H9 (cell line): ENCODE measurements at regions not wholly inside any gene's neighbourhood (a gene's known extent, or its start where the extent isn't known, plus 50 kb on each side); places are given as distances from the start of the nearest gene placed in this dataset.

Experiments used
- DNase-seq: peaks from one replicate; pipeline ENCODE4 v3.0.0-alpha.2; 2017
- H2AFZ ChIP-seq: one replicate; pipeline ENCODE4 v1.6.1; 2013; ENCODE audit warnings: mild to moderate bottlenecking, low read length, control low read depth, moderate library complexity
- H2AK5ac ChIP-seq: 2 replicates; pipeline ENCODE4 v1.6.1; 2013; ENCODE audit warnings: low read length, control low read depth, mixed read lengths; ENCODE audit not compliant: insufficient read length
- H2BK120ac ChIP-seq: one replicate; pipeline ENCODE4 v1.6.1; 2013; ENCODE audit warnings: low read depth, mild to moderate bottlenecking, low read length, control low read depth, inconsistent platforms; ENCODE audit not compliant: poor library complexity, severe bottlenecking
- H2BK12ac ChIP-seq: 2 replicates; pipeline ENCODE4 v1.6.1; 2013; ENCODE audit warnings: low read length, control low read depth, mixed read lengths, low read depth; ENCODE audit not compliant: insufficient read length
- H2BK15ac ChIP-seq: 2 replicates; pipeline ENCODE4 v1.6.1; 2013; ENCODE audit warnings: low read depth, low read length, control low read depth
- H2BK20ac ChIP-seq: one replicate; pipeline ENCODE4 v1.6.1; 2013; ENCODE audit warnings: low read depth, mild to moderate bottlenecking, low read length, control low read depth, inconsistent platforms; ENCODE audit not compliant: poor library complexity, severe bottlenecking
- H2BK5ac ChIP-seq: 2 replicates; pipeline ENCODE4 v1.6.1; 2013; ENCODE audit warnings: low read length, control low read depth, mixed read lengths; ENCODE audit not compliant: insufficient read length
- H3K14ac ChIP-seq: 2 replicates; pipeline ENCODE4 v1.6.1; 2013; ENCODE audit warnings: low read length, control low read depth; ENCODE audit not compliant: insufficient read depth
- H3K18ac ChIP-seq: 2 replicates; pipeline ENCODE4 v1.6.1; 2013; ENCODE audit warnings: low read depth, mild to moderate bottlenecking, mixed read lengths, low read length, control low read depth; ENCODE audit not compliant: insufficient read length
- H3K23ac ChIP-seq: 2 replicates; pipeline ENCODE4 v1.6.1; 2013; ENCODE audit warnings: low read length, control low read depth, mixed read lengths, low read depth; ENCODE audit not compliant: insufficient read length
- H3K23me2 ChIP-seq: 2 replicates; pipeline ENCODE4 v1.6.1; 2013; ENCODE audit warnings: low read depth, mild to moderate bottlenecking, mixed read lengths, low read length, control low read depth; ENCODE audit not compliant: insufficient read length, poor library complexity, severe bottlenecking
- H3K27ac ChIP-seq: 2 replicates; pipeline ENCODE4 v1.5.1; 2013; ENCODE audit warnings: low read length, control low read depth, mixed read lengths, low read depth; ENCODE audit not compliant: insufficient read length
- H3K27me3 ChIP-seq: 2 replicates; pipeline ENCODE4 v1.6.1; 2013; ENCODE audit warnings: low read length, control low read depth, inconsistent platforms; ENCODE audit not compliant: insufficient read depth
- H3K4ac ChIP-seq: 2 replicates; pipeline ENCODE4 v1.6.1; 2013; ENCODE audit warnings: low read depth, mild to moderate bottlenecking, control low read depth, inconsistent platforms, low read length, moderate library complexity
- H3K4me1 ChIP-seq: 2 replicates; pipeline ENCODE4 v1.6.1; 2013; ENCODE audit warnings: low read length, control low read depth, inconsistent platforms; ENCODE audit not compliant: insufficient read depth
- H3K4me2 ChIP-seq: 2 replicates; pipeline ENCODE4 v1.6.1; 2013; ENCODE audit warnings: low read length, control low read depth, mixed read lengths; ENCODE audit not compliant: insufficient read length, insufficient read depth
- H3K56ac ChIP-seq: 2 replicates; pipeline ENCODE4 v1.6.1; 2013; ENCODE audit warnings: low read depth, mild to moderate bottlenecking, mixed read lengths, low read length, control low read depth; ENCODE audit not compliant: insufficient read length
- H3K79me1 ChIP-seq: 2 replicates; pipeline ENCODE4 v1.6.1; 2013; ENCODE audit warnings: low read depth, mild to moderate bottlenecking, moderate library complexity, low read length, control low read depth, inconsistent platforms; ENCODE audit not compliant: insufficient read depth, poor library complexity, severe bottlenecking
- H3K79me2 ChIP-seq: 2 replicates; pipeline ENCODE4 v1.6.1; 2013; ENCODE audit warnings: low read length, control low read depth, inconsistent platforms; ENCODE audit not compliant: insufficient read depth
- H3K9ac ChIP-seq: 2 replicates; pipeline ENCODE4 v1.6.1; 2013; ENCODE audit warnings: low read length, control low read depth, mixed read lengths; ENCODE audit not compliant: insufficient read length; ENCODE audit errors: extremely low read depth
- H3K9me3 ChIP-seq: one replicate; pipeline ENCODE4 v1.6.1; 2013; ENCODE audit warnings: low read depth, low read length, inconsistent platforms; ENCODE audit not compliant: control insufficient read depth
- H3T11ph ChIP-seq: one replicate; pipeline ENCODE4 v1.6.1; 2013; ENCODE audit warnings: mild to moderate bottlenecking, low read length, control low read depth, inconsistent platforms
- H4K20me1 ChIP-seq: one replicate; pipeline ENCODE4 v1.6.1; 2013; ENCODE audit not compliant: control insufficient read depth, insufficient read length, insufficient read depth
- H4K5ac ChIP-seq: 2 replicates; pipeline ENCODE4 v1.6.1; 2013; ENCODE audit warnings: low read depth, mild to moderate bottlenecking, mixed read lengths, low read length, control low read depth; ENCODE audit not compliant: insufficient read length
- H4K8ac ChIP-seq: replicated peaks from 2 replicates; pipeline ENCODE4 v1.6.1; 2013; ENCODE audit warnings: low read length, control low read depth, mixed read lengths, low read depth; ENCODE audit not compliant: insufficient read length
- H4K91ac ChIP-seq: 2 replicates; pipeline ENCODE4 v1.6.1; 2013; ENCODE audit warnings: low read depth, mild to moderate bottlenecking, moderate library complexity, mixed read lengths, low read length, control low read depth; ENCODE audit not compliant: insufficient read length
- H3K27ac Mint-ChIP-seq, 3 experiments: 2 replicates in 2 of 3; 3 replicates in 1 of 3; pipeline ENCODE4 v1.8.0; 2020 to 2021; ENCODE audit warnings: mixed read lengths in 3 of 3, mild to moderate bottlenecking in 1 of 3, moderate library complexity in 1 of 3
- H3K27me3 Mint-ChIP-seq: 2 replicates; pipeline ENCODE4 v1.8.0; 2021; ENCODE audit warnings: low read depth, mild to moderate bottlenecking, moderate library complexity, mixed read lengths
- H3K36me3 Mint-ChIP-seq, 3 experiments: 2 replicates in 2 of 3; 3 replicates in 1 of 3; pipeline ENCODE4 v1.8.0; 2020 to 2021; ENCODE audit warnings: low read depth in 3 of 3, mixed read lengths in 3 of 3; ENCODE audit not compliant: insufficient read depth in 1 of 3
- H3K4me1 Mint-ChIP-seq, 2 experiments: 2 replicates each; pipeline ENCODE4 v1.8.0; 2020; ENCODE audit warnings: mixed read lengths in 2 of 2
- H3K4me3 Mint-ChIP-seq, 2 experiments: 2 replicates in 1 of 2; 3 replicates in 1 of 2; pipeline ENCODE4 v1.8.0; 2020 to 2021; ENCODE audit warnings: mild to moderate bottlenecking in 2 of 2, mixed read lengths in 2 of 2, moderate library complexity in 1 of 2
- H3K9me3 Mint-ChIP-seq, 2 experiments: 2 replicates in 1 of 2; 3 replicates in 1 of 2; pipeline ENCODE4 v1.8.0; 2020; ENCODE audit warnings: mild to moderate bottlenecking in 2 of 2, mixed read lengths in 2 of 2, moderate library complexity in 1 of 2
- WGBS: extraction: QIAGEN DNeasy Blood & Tissue Kit; methylation state at CpG from one replicate; pipeline ENCODE4 v1.1.7; 2013; ENCODE audit warnings: missing lambda C conversion rate, low lambda C conversion rate, mixed read lengths; ENCODE audit not compliant: insufficient read length; ENCODE audit errors: extremely low coverage; 5-methylcytosine and 5-hydroxymethylcytosine counted together
- TF ChIP-seq, protein P1 (sequence below): fragments of 200-600 bp; sonication (generic); conservative IDR thresholded peaks from 3 replicates; pipeline ENCODE4 v1.8.0; 2021; ENCODE audit warnings: antibody characterized with exemption, mild to moderate bottlenecking

DNA sequence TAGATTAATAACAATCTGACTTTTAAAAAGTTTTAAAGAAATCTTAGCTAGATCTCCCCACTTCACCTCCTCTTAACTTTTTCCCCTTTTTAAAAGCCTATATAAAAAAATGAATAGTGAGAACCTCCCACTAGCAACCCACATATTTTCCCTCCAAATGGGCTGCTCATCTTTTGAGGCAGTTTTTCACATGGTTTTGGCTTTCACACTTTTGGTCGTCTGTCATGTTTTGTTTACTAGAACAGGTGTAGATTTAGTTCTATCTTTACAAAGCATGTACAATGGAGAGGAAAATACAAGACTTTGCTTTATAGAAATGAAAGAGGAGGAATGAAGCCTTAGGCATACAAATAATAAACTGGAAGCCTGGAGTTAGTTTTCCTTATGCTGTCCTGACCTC, 126.7 kb upstream of the EOMES start:
- TF ChIP-seq, protein P1, sequence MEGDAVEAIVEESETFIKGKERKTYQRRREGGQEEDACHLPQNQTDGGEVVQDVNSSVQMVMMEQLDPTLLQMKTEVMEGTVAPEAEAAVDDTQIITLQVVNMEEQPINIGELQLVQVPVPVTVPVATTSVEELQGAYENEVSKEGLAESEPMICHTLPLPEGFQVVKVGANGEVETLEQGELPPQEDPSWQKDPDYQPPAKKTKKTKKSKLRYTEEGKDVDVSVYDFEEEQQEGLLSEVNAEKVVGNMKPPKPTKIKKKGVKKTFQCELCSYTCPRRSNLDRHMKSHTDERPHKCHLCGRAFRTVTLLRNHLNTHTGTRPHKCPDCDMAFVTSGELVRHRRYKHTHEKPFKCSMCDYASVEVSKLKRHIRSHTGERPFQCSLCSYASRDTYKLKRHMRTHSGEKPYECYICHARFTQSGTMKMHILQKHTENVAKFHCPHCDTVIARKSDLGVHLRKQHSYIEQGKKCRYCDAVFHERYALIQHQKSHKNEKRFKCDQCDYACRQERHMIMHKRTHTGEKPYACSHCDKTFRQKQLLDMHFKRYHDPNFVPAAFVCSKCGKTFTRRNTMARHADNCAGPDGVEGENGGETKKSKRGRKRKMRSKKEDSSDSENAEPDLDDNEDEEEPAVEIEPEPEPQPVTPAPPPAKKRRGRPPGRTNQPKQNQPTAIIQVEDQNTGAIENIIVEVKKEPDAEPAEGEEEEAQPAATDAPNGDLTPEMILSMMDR = no peak
- Histone ChIP-seq H4K8ac (no peak overlapping the region), H4K20me1 (no peaks in the 10 kb centered on the region), H3K4me1 (no peaks in the 10 kb centered on the region), H2BK15ac (no peak overlapping the region), H3K18ac (no peak overlapping the region), H3K4me2 (no peak overlapping the region), H3K79me2 (no peaks in the 10 kb centered on the region), H3K56ac (no peak overlapping the region), H2AK5ac (no peak overlapping the region), H2BK12ac (no peak overlapping the region), H3K79me1 (no peaks in the 10 kb centered on the region), H3K14ac (no peak overlapping the region), H3K27me3 (no peaks in the 10 kb centered on the region), H2AFZ (no peak overlapping the region), H2BK120ac (no peak overlapping the region), H4K91ac (no peak overlapping the region), H3K9me3 (peaks cover 5% of the 10 kb centered on the region), H2BK5ac (no peak overlapping the region), H3K9ac (no peak overlapping the region), H4K5ac (no peak overlapping the region), H3K4ac (no peak overlapping the region), H3K23ac (no peak overlapping the region), H3K23me2 (no peaks in the 10 kb centered on the region), H3T11ph (no peak overlapping the region), H3K27ac (no peak overlapping the region), H2BK20ac (no peak overlapping the region)
- Mint-ChIP-seq H3K36me3 (peaks cover 16 to 18% (median 18%) of the 10 kb centered on the region in 3 experiments), H3K27ac (no peak overlapping the region), H3K27me3 (peaks cover 4% of the 10 kb centered on the region; the same call in 1 of the 2 replicates), H3K4me1 (no peaks in the 10 kb centered on the region), H3K9me3 (peaks cover 24 to 25% of the 10 kb centered on the region in 2 experiments), H3K4me3 (no peak overlapping the region)
- DNase-seq = no peak
- WGBS = no CpG with 5 or more reads among the region's 1 CpG
